Spleen (tissue), 11 donors: ENCODE measurements at regions not wholly inside any gene's neighbourhood (a gene's known extent, or its start where the extent isn't known, plus 50 kb on each side); places are given as distances from the start of the nearest gene placed in this dataset.
A peak's percentile ranks its signal among the peaks of the same experiment; 100 is the strongest.

Source experiments
- DNase-seq: peaks from one replicate; pipeline ENCODE4 v3.0.0-alpha.2; 2020
- H3K27ac ChIP-seq, 8 donors: fragments of 200-600 bp; sonication (generic) in 7 of 8; 1 replicate in 4 of 8; 2 replicates in 4 of 8; pipeline versions ENCODE4 v1.5.0 to v1.8.0; 2016 to 2021; ENCODE audit warnings: inconsistent platforms in 4 of 8, mild to moderate bottlenecking in 4 of 8, moderate library complexity in 1 of 8
- H3K27me3 ChIP-seq, 7 donors: fragments of 200-600 bp; sonication (generic) in 6 of 7; replicated peaks in 1 of 7; 1 replicate in 4 of 7; 2 replicates in 3 of 7; pipeline versions ENCODE4 v1.5.0 to v1.8.0; 2016 to 2021; ENCODE audit warnings: inconsistent platforms in 3 of 7, mild to moderate bottlenecking in 1 of 7
- H3K36me3 ChIP-seq, 6 donors: fragments of 200-600 bp; sonication (generic) in 5 of 6; 1 replicate in 4 of 6; 2 replicates in 2 of 6; pipeline versions ENCODE4 v1.5.0 to v1.8.0; 2016 to 2021; ENCODE audit warnings: inconsistent platforms in 2 of 6
- H3K4me1 ChIP-seq, 6 donors: fragments of 200-600 bp; sonication (generic) in 5 of 6; 1 replicate in 3 of 6; 2 replicates in 3 of 6; pipeline versions ENCODE4 v1.5.0 to v1.8.0; 2016 to 2021; ENCODE audit warnings: inconsistent platforms in 3 of 6
- H3K4me3 ChIP-seq, 8 donors: fragments of 200-600 bp; sonication (generic) in 7 of 8; 1 replicate in 4 of 8; 2 replicates in 4 of 8; pipeline versions ENCODE4 v1.5.0 to v1.8.0; 2016 to 2021; ENCODE audit warnings: inconsistent platforms in 4 of 8, mild to moderate bottlenecking in 4 of 8, moderate library complexity in 2 of 8
- H3K9me3 ChIP-seq, 8 donors: fragments of 200-600 bp; sonication (generic) in 7 of 8; 1 replicate in 4 of 8; 2 replicates in 4 of 8; pipeline versions ENCODE4 v1.5.0 to v1.8.0; 2016 to 2021; ENCODE audit warnings: inconsistent platforms in 4 of 8
- CTCF ChIP-seq, 11 experiments: fragments of 200-600 bp in 7 of 11; fragments of 450-650 bp in 4 of 11; sonication (generic) in 4 of 11; IDR thresholded peaks in 8 of 11; conservative IDR thresholded peaks in 3 of 11; 1 replicate in 7 of 11; 2 replicates in 4 of 11; pipeline versions ENCODE4 v1.4.0 to v1.8.0; 2016 to 2021; ENCODE audit warnings: antibody characterized with exemption in 11 of 11, inconsistent platforms in 4 of 11, mild to moderate bottlenecking in 1 of 11
- POLR2A ChIP-seq, 3 donors: fragments of 450-650 bp; IDR thresholded peaks; one replicate each; pipeline ENCODE4 v1.5.1; 2017; ENCODE audit warnings: antibody characterized with exemption in 3 of 3, mild to moderate bottlenecking in 1 of 3
- POLR2AphosphoS5 ChIP-seq, 3 donors: sonication (generic); formaldehyde crosslinking; IDR thresholded peaks; one replicate each; pipeline ENCODE4 v1.5.1; 2017; ENCODE audit warnings: antibody characterized with exemption in 3 of 3
- WGBS, 5 donors: extraction: QIAGEN DNeasy Blood & Tissue Kit in 3 of 5; methylation state at CpG; one replicate each; pipeline versions ENCODE4 v1.1.5 to v1.1.7; 2013 to 2018; 5-methylcytosine and 5-hydroxymethylcytosine counted together
- intact Hi-C: fragments of 100-400 bp; cut with DNase I; formaldehyde crosslinking; loops from one replicate; pipeline ENCODE4 v1.15.0; 2023; ENCODE audit warnings: low total_unique reads
- donor health status: healthy with polysubstance abuse.
- donor health status: DM: no; HTN: no; CAD: no; lungs with moderate emphysema.
- donor health status: DM: no; HTN: no; CAD: no.
- donor health status: Bipolar disorder and iron deficiency.
- donor health status: healthy.
- donor health status: DM: no; HTN: no; CAD: no.
- donor health status: DM: yes; HTN: yes; CAD: no.

DNA sequence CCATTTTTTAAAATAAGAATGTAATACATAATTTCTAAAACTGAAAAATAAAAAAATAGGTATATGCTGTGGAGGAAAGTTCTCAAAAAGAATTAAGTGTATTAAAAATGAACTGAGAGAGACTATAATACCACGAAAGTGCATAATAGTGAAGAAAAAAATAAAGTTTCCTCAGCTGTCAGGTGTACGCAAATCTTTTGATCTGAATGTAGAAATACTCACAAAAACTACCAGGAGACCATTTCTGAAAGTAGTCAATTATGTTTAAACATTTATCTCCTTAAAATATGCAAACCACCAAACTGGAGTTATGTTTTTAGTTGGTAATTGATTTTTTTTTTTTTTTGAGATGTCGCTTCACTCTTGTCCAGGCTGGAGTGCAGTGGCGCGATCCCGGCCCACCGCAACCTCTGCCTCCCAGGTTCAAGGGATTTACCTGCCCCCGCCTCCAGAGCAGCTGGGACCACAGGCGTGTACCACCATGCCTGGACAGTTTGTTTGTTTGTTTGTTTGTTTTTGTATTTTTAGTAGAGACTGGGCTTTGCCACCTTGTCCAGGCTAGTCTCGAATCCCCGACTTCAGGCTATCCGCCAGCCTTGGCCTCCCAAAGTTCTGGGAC is 1169.2 kb upstream of the B3GALT2 start:
- peak; percentile 42 for DNase-seq
- Histone ChIP-seq H3K36me3 (no peaks in the 10 kb centered on the region), H3K4me1 (no peaks in the 10 kb centered on the region), H3K27ac (no peak overlapping the region), H3K9me3 (peaks cover 0 to 5% (median 0%) of the 10 kb centered on the region in 8 donors), H3K4me3 (no peak overlapping the region), H3K27me3 (no peaks in the 10 kb centered on the region)
- no peak for TF ChIP-seq POLR2A (IDR thresholded peaks at IDR 0.05)
- TF ChIP-seq POLR2AphosphoS5 (IDR thresholded peaks at IDR 0.05) = no peak
- TF ChIP-seq CTCF (IDR thresholded peaks at IDR 0.05 in 8 of 11, conservative IDR thresholded peaks at IDR 0.05 in 3 of 11) = no peak
- intact Hi-C loops = no loop called here
- 78 to 82% (median 81%) methylated on average over 12 of the region's 12 CpGs for WGBS, 5 donors

DNA sequence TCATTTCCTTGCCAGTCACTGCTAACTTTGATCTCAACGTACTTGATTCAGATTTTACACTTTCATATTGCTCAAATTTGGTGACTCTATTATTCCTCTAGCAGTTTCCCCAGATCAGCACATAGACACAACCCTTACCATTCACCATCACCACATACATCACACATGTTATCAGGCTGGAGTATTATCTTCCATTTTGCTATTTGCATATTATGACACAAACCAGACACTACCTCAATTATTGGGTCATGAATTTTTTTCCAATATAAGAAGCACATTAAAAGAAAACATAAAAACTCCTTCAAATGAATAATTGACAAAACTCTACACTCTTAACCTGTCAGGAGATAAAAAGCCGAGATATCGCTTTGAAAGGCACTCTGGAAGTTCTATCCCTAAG is 1166.7 kb upstream of the B3GALT2 start:
- WGBS, 5 donors = 76 to 87% (median 84%) methylated on average over 3 of the region's 3 CpGs

GRCh38 chr1:194347200-194347599 is 1160.8 kb upstream of the B3GALT2 start:
- 75 to 88% (median 79%) methylated on average over 2 of the region's 2 CpGs for WGBS, 5 donors
- no peak for DNase-seq

More for the DNA sequence above, 1166.7 kb upstream of the B3GALT2 start:
- intact Hi-C loops = no loop called here
- H3K27ac ChIP-seq = no peak overlapping the region
- TF ChIP-seq POLR2A (IDR thresholded peaks at IDR 0.05) = no peak
- TF ChIP-seq POLR2AphosphoS5 (IDR thresholded peaks at IDR 0.05) = no peak
- no peak for TF ChIP-seq CTCF (IDR thresholded peaks at IDR 0.05 in 8 of 11, conservative IDR thresholded peaks at IDR 0.05 in 3 of 11)
- H3K4me1 ChIP-seq = no peaks in the 10 kb centered on the region
- H3K36me3 ChIP-seq = no peaks in the 10 kb centered on the region
- DNase-seq = no peak
- H3K9me3 ChIP-seq = peaks cover 0 to 3% (median 0%) of the 10 kb centered on the region in 8 donors
- no peaks in the 10 kb centered on the region for H3K27me3 ChIP-seq
- no peak overlapping the region for H3K4me3 ChIP-seq

More at GRCh38 chr1:194347200-194347599, 1160.8 kb upstream of the B3GALT2 start:
- Histone ChIP-seq H3K4me3 (no peak overlapping the region), H3K4me1 (no peaks in the 10 kb centered on the region), H3K9me3 (no peaks in the 10 kb centered on the region), H3K27ac (no peak overlapping the region), H3K27me3 (no peaks in the 10 kb centered on the region), H3K36me3 (no peaks in the 10 kb centered on the region)
- TF ChIP-seq CTCF (IDR thresholded peaks at IDR 0.05 in 8 of 11, conservative IDR thresholded peaks at IDR 0.05 in 3 of 11) (no peak), POLR2A (IDR thresholded peaks at IDR 0.05) (no peak), POLR2AphosphoS5 (IDR thresholded peaks at IDR 0.05) (no peak)
- intact Hi-C loops = no loop called here
